ENCODE measurements at regions not wholly inside any gene's neighbourhood (a gene's known extent, or its start where the extent isn't known, plus 50 kb on each side); places are given as distances from the start of the nearest gene placed in this dataset.

DNA sequence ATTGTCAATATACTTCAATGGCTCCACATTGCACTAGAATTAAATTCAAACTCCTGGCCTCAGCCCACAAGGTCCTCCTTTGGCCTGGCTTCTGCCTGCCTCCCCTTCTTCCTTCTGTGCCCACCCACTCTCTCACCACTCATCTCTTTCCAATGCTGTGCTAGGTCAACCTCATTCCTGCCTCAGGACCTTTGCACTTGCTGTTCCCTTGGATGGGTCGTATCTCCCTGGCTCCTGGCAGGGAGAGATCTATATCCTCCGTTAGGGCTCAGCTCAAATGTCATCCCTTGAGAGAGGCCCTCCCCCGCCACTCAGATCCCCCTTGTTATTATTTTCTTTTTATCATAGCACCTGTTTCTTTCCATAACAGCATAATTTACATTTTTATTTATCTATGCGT, 79.9 kb upstream of the LHX5 start:
- no peaks in the 10 kb centered on the region for H3K4me1 ChIP-seq (ENCODE audit: insufficient read depth, low read length)
- H3K9me3 ChIP-seq (ENCODE audit: control insufficient read depth, low read depth, low read length), result no peaks in the 10 kb centered on the region
- H3K23me2 ChIP-seq (ENCODE audit: insufficient read length, low read depth, low read length, poor library complexity, severe bottlenecking), result no peaks in the 10 kb centered on the region
- H3K18ac ChIP-seq (ENCODE audit: insufficient read length, low read depth, low read length), result no peak overlapping the region
- H2BK5ac ChIP-seq (ENCODE audit: insufficient read length, low read length), result no peak overlapping the region
- H3K14ac ChIP-seq (ENCODE audit: insufficient read depth, low read length), result no peak overlapping the region
- no peak overlapping the region for H4K5ac ChIP-seq (ENCODE audit: insufficient read length, low read depth, low read length)
- no peaks in the 10 kb centered on the region for H4K20me1 ChIP-seq (ENCODE audit: control insufficient read depth, insufficient read depth, insufficient read length)
- no CpG with 5 or more reads among the region's 4 CpGs for WGBS (ENCODE audit: extremely low coverage, insufficient read length, low lambda C conversion rate)
- TF ChIP-seq, protein P1, sequence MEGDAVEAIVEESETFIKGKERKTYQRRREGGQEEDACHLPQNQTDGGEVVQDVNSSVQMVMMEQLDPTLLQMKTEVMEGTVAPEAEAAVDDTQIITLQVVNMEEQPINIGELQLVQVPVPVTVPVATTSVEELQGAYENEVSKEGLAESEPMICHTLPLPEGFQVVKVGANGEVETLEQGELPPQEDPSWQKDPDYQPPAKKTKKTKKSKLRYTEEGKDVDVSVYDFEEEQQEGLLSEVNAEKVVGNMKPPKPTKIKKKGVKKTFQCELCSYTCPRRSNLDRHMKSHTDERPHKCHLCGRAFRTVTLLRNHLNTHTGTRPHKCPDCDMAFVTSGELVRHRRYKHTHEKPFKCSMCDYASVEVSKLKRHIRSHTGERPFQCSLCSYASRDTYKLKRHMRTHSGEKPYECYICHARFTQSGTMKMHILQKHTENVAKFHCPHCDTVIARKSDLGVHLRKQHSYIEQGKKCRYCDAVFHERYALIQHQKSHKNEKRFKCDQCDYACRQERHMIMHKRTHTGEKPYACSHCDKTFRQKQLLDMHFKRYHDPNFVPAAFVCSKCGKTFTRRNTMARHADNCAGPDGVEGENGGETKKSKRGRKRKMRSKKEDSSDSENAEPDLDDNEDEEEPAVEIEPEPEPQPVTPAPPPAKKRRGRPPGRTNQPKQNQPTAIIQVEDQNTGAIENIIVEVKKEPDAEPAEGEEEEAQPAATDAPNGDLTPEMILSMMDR (conservative IDR thresholded peaks at IDR 0.05), result no peak
- no peak overlapping the region for H3K23ac ChIP-seq (ENCODE audit: insufficient read length, low read depth, low read length)
- H2BK12ac ChIP-seq (ENCODE audit: insufficient read length, low read depth, low read length), result no peak overlapping the region
- no peak overlapping the region for H3K56ac ChIP-seq (ENCODE audit: insufficient read length, low read depth, low read length)
- no peak overlapping the region for H2AFZ ChIP-seq (ENCODE audit: low read length)
- H2BK15ac ChIP-seq (ENCODE audit: low read depth, low read length), result no peak overlapping the region
- no peak overlapping the region for H3K9ac ChIP-seq (ENCODE audit: extremely low read depth, insufficient read length, low read length)
- no peak overlapping the region for H3K4ac ChIP-seq (ENCODE audit: low read depth, low read length)
- no peak overlapping the region for H3K27ac Mint-ChIP-seq
- peaks cover 19% of the 10 kb centered on the region in 2 experiments for H3K4me1 Mint-ChIP-seq
- H4K8ac ChIP-seq (replicated peaks; ENCODE audit: insufficient read length, low read depth, low read length), result no peak overlapping the region
- H3K9me3 Mint-ChIP-seq, result peaks cover 7 to 9% of the 10 kb centered on the region in 2 experiments
- no peaks in the 10 kb centered on the region for H3K79me2 ChIP-seq (ENCODE audit: insufficient read depth, low read length)
- H3K27ac ChIP-seq (ENCODE audit: insufficient read length, low read depth, low read length), result no peak overlapping the region
- no peak overlapping the region for H3T11ph ChIP-seq (ENCODE audit: low read length)
- H3K79me1 ChIP-seq (ENCODE audit: insufficient read depth, low read depth, low read length, poor library complexity, severe bottlenecking), result no peaks in the 10 kb centered on the region
- no peak overlapping the region for H2BK120ac ChIP-seq (ENCODE audit: low read depth, low read length, poor library complexity, severe bottlenecking)
- no peak overlapping the region for H3K4me3 Mint-ChIP-seq
- H3K27me3 ChIP-seq (ENCODE audit: insufficient read depth, low read length), result no peaks in the 10 kb centered on the region
- H3K36me3 Mint-ChIP-seq (ENCODE audit: insufficient read depth in 1 of 3, low read depth in 3 of 3), result peaks cover 0 to 17% (median 2%) of the 10 kb centered on the region in 3 experiments; a peak in 5 of 7 replicates
- H2BK20ac ChIP-seq (ENCODE audit: low read depth, low read length, poor library complexity, severe bottlenecking), result no peak overlapping the region
- no peak overlapping the region for H4K91ac ChIP-seq (ENCODE audit: insufficient read length, low read depth, low read length)
- no peak overlapping the region for H3K4me2 ChIP-seq (ENCODE audit: insufficient read depth, insufficient read length, low read length)
- DNase-seq, result no peak
- peaks cover 24% of the 10 kb centered on the region for H3K27me3 Mint-ChIP-seq (ENCODE audit: low read depth)
- no peak overlapping the region for H2AK5ac ChIP-seq (ENCODE audit: insufficient read length, low read length)

Measured in H9 (cell line).